Sigmoid colon (tissue), 4 donors: ENCODE measurements at regions not wholly inside any gene's neighbourhood (a gene's known extent, or its start where the extent isn't known, plus 50 kb on each side); places are given as distances from the start of the nearest gene placed in this dataset.

Experiments
- CTCF ChIP-seq, 4 experiments: fragments of 450-650 bp in 3 of 4; fragments of 200-600 bp in 1 of 4; IDR thresholded peaks; one replicate each; pipeline ENCODE4 v1.5.1; 2016 to 2019; ENCODE audit warnings: antibody characterized with exemption in 4 of 4, mild to moderate bottlenecking in 3 of 4, moderate library complexity in 2 of 4
- POLR2A ChIP-seq, 2 donors: fragments of 450-650 bp; IDR thresholded peaks; one replicate each; pipeline ENCODE4 v1.6.1; 2016; ENCODE audit warnings: antibody characterized with exemption in 2 of 2, mild to moderate bottlenecking in 2 of 2, moderate library complexity in 2 of 2
- POLR2AphosphoS5 ChIP-seq, 4 donors: sonication (generic); formaldehyde crosslinking; IDR thresholded peaks; one replicate each; pipeline ENCODE4 v1.6.1; 2017; ENCODE audit warnings: antibody characterized with exemption in 4 of 4

DNA sequence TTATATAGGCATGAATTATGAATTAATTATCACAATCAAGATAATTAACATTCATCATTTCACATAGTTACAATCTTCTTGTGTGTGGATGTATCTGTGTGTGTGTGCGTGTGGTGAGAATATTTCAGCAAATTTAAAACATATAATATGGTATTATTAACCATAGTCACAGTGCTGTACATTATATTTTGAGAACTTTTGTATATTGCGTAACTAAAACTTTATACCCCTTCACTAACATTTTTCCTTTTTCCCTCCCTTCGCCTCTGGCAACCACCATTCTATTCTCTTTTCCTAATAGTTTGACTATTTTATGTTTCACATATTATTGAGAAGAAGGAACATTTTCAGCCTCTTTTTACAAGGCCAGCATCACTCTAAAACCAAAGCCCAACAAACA lies 176.8 kb downstream of the HTR1B start:
- TF ChIP-seq CTCF (IDR thresholded peaks at IDR 0.05) (no peak), POLR2A (IDR thresholded peaks at IDR 0.05) (no peak), POLR2AphosphoS5 (IDR thresholded peaks at IDR 0.05) (no peak)
